SK-N-SH (cell line): ENCODE measurements at regions not wholly inside any gene's neighbourhood (a gene's known extent, or its start where the extent isn't known, plus 50 kb on each side); places are given as distances from the start of the nearest gene placed in this dataset.

Experiments
- EZH2phosphoT487 ChIP-seq: fragments of 200-600 bp; sonication (generic); IDR thresholded peaks from 2 replicates; pipeline ENCODE4 v1.6.1; 2017; ENCODE audit warnings: low read depth, mixed run types, mild to moderate bottlenecking, antibody characterized with exemption, moderate library complexity, borderline replicate concordance
- MEF2A ChIP-seq: IDR thresholded peaks from 2 replicates; pipeline ENCODE4 v1.4.0; 2012; ENCODE audit warnings: low read depth, borderline replicate concordance
- TAF1 ChIP-seq: IDR thresholded peaks from 2 replicates; pipeline ENCODE4 v1.6.1; 2012; ENCODE audit warnings: low read depth, mild to moderate bottlenecking, low read length, moderate library complexity, borderline replicate concordance

DNA sequence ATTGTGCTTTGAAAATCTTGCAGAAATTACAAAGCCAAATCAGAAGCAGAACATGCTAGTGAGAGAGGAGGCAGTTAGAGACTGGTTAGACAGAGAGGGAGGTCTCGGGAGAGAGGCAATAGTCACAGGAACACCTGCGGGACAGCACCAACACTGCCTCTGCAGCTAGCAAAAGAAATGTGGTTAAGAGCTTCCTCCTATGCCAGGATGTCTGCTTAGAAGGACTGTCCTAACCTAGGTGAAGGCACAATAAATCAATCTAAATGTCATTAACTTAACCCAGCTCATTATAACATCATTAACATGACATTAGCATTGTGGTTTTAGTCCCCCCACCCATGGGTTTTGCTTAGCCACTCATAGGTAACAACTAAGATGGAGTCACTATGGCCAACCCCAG lies 726.7 kb downstream of the PCDH18 start:
- TF ChIP-seq EZH2phosphoT487: no peak
- TF ChIP-seq TAF1: no peak
- TF ChIP-seq MEF2A: no peak
